NCI-H146 (cell line): ENCODE measurements at regions not wholly inside any gene's neighbourhood (a gene's known extent, or its start where the extent isn't known, plus 50 kb on each side); places are given as distances from the start of the nearest gene placed in this dataset.
A peak's percentile ranks its signal among the peaks of the same experiment; 100 is the strongest.

Experiments used
- DNase-seq: peaks from one replicate; lab custom pipeline; 2025; lab: John Stamatoyannopoulos, UW

GRCh38 chr2:204477358-204477950 lies 67.8 kb upstream of the PARD3B start:
- no peak for DNase-seq

- no peak for DNase-seq
These were observed 65.7 kb upstream of the PARD3B start for GRCh38 chr2:204479557-204479956.

- DNase-seq, result no peak
These were observed 64.6 kb upstream of the PARD3B start for GRCh38 chr2:204480676-204481075.

GRCh38 chr2:204483608-204484081 lies 61.6 kb upstream of the PARD3B start:
- peak; percentile 30 for DNase-seq

- DNase-seq, result no peak
These were observed 59.0 kb upstream of the PARD3B start for GRCh38 chr2:204486321-204486720.

- DNase-seq, result no peak
These were observed 58.5 kb upstream of the PARD3B start for GRCh38 chr2:204486805-204487204.

- DNase-seq, result no peak
These were observed 57.6 kb upstream of the PARD3B start for GRCh38 chr2:204487447-204488229.

- DNase-seq, result peak; percentile 71
These were observed 53.7 kb upstream of the PARD3B start for GRCh38 chr2:204491528-204491927.

GRCh38 chr2:204492417-204492816 lies 52.9 kb upstream of the PARD3B start:
- no peak for DNase-seq

GRCh38 chr2:204494681-204495080 lies 50.6 kb upstream of the PARD3B start:
- no peak for DNase-seq

- no peak for DNase-seq
These were observed 49.9 kb upstream of the PARD3B start for GRCh38 chr2:204495381-204495780.
